Progenitor cell of endocrine pancreas (in vitro differentiated cells): ENCODE measurements at regions not wholly inside any gene's neighbourhood (a gene's known extent, or its start where the extent isn't known, plus 50 kb on each side); places are given as distances from the start of the nearest gene placed in this dataset.
"Not testable (repeated sequence)": the region's sequence is repeated elsewhere in the genome, so short reads cannot be mapped to it uniquely, and the experiment has no call there.

Experiments used
- DNase-seq: peaks from one replicate; pipeline ENCODE4 v3.0.0; 2021; ENCODE audit warnings: low spot score; ENCODE audit not compliant: unreplicated experiment
- H3K27ac Mint-ChIP-seq: 2 replicates; pipeline ENCODE4 v1.8.0; 2021; ENCODE audit warnings: mild to moderate bottlenecking, moderate library complexity, mixed read lengths
- H3K27me3 Mint-ChIP-seq: 2 replicates; pipeline ENCODE4 v1.8.0; 2021; ENCODE audit warnings: mixed read lengths
- H3K36me3 Mint-ChIP-seq: 2 replicates; pipeline ENCODE4 v1.8.0; 2022; ENCODE audit warnings: mixed read lengths; ENCODE audit not compliant: insufficient read depth
- H3K4me1 Mint-ChIP-seq: 2 replicates; pipeline ENCODE4 v1.8.0; 2021; ENCODE audit warnings: low read depth, mixed read lengths
- H3K4me3 Mint-ChIP-seq: 2 replicates; pipeline ENCODE4 v1.8.0; 2021; ENCODE audit warnings: low read depth, mild to moderate bottlenecking, moderate library complexity, mixed read lengths
- H3K9me3 Mint-ChIP-seq: 2 replicates; pipeline ENCODE4 v1.8.0; 2021; ENCODE audit warnings: low read depth, mixed read lengths
- TF ChIP-seq, protein P1 (sequence below): fragments of 200-600 bp; sonication (generic); IDR thresholded peaks from one replicate; pipeline ENCODE4 v1.5.0; 2021; ENCODE audit warnings: antibody characterized with exemption, mild to moderate bottlenecking; ENCODE audit not compliant: unreplicated experiment

GRCh38 chr4:137896221-137896737 is 345.9 kb downstream of the SLC7A11 start:
- TF ChIP-seq, protein P1, sequence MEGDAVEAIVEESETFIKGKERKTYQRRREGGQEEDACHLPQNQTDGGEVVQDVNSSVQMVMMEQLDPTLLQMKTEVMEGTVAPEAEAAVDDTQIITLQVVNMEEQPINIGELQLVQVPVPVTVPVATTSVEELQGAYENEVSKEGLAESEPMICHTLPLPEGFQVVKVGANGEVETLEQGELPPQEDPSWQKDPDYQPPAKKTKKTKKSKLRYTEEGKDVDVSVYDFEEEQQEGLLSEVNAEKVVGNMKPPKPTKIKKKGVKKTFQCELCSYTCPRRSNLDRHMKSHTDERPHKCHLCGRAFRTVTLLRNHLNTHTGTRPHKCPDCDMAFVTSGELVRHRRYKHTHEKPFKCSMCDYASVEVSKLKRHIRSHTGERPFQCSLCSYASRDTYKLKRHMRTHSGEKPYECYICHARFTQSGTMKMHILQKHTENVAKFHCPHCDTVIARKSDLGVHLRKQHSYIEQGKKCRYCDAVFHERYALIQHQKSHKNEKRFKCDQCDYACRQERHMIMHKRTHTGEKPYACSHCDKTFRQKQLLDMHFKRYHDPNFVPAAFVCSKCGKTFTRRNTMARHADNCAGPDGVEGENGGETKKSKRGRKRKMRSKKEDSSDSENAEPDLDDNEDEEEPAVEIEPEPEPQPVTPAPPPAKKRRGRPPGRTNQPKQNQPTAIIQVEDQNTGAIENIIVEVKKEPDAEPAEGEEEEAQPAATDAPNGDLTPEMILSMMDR = no peak
- Mint-ChIP-seq H3K27me3 (no peaks in the 10 kb centered on the region), H3K27ac (no peak overlapping the region)

DNA sequence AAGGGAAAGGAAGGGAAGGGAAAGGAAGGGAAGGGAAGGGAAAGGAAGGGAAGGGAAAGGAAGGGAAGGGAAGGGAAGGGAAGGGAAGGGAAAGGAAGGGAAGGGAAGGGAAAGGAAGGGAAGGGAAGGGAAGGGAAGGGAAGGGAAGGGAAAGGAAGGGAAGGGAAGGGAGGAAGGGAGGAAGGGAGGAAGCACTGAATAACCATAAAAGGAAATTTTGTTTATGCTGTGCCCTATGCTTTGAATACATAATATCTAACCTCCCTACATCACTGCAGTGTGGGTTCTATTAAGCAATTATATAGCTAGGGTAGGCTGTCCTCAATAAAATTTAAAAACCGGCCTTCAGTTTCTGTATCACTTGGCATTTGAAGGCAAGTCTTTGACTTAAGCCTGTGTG is 346.6 kb downstream of the SLC7A11 start:
- H3K4me3 Mint-ChIP-seq, H3K27me3 Mint-ChIP-seq, H3K4me1 Mint-ChIP-seq, DNase-seq, H3K9me3 Mint-ChIP-seq, H3K36me3 Mint-ChIP-seq, H3K27ac Mint-ChIP-seq: not testable (repeated sequence)

More at GRCh38 chr4:137896221-137896737, 345.9 kb downstream of the SLC7A11 start:
- Mint-ChIP-seq H3K36me3 (no peaks in the 10 kb centered on the region), H3K4me3 (no peak overlapping the region), H3K4me1 (no peaks in the 10 kb centered on the region), H3K9me3 (no peaks in the 10 kb centered on the region)
- DNase-seq = no peak

DNA sequence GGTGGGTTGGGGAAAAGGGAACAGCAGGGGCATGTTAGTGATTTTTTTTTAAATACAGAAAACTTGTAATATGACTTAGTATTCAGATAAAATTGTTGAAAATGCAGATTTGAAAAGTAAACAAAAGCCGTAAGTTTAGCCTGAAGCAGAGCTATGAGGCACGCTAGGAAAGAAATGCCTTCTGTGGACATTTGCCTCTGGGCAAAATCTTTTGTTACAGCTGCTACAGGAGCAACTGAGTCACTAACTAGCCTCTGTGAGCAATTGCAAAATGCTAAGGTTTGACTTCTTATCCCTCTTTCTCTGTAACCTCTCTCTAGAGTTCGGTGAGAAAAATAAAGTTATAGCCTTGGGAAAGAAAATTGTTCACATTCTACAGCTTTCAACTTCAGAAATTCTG is 350.0 kb downstream of the SLC7A11 start:
- H3K36me3 Mint-ChIP-seq = no peaks in the 10 kb centered on the region
- no peaks in the 10 kb centered on the region for H3K4me1 Mint-ChIP-seq
- H3K27me3 Mint-ChIP-seq = no peaks in the 10 kb centered on the region
- H3K27ac Mint-ChIP-seq = no peak overlapping the region
- no peak overlapping the region for H3K4me3 Mint-ChIP-seq
- peaks cover 4% of the 10 kb centered on the region for H3K9me3 Mint-ChIP-seq
- TF ChIP-seq, protein P1 = no peak
- DNase-seq = no peak

GRCh38 chr4:137890812-137891211 is 351.3 kb downstream of the SLC7A11 start:
- no peaks in the 10 kb centered on the region for H3K4me1 Mint-ChIP-seq
- peaks cover 4% of the 10 kb centered on the region for H3K9me3 Mint-ChIP-seq
- no peak for DNase-seq
- TF ChIP-seq, protein P1 = no peak
- no peaks in the 10 kb centered on the region for H3K27me3 Mint-ChIP-seq
- H3K36me3 Mint-ChIP-seq = no peaks in the 10 kb centered on the region
- H3K27ac Mint-ChIP-seq = no peak overlapping the region
- H3K4me3 Mint-ChIP-seq = no peak overlapping the region

DNA sequence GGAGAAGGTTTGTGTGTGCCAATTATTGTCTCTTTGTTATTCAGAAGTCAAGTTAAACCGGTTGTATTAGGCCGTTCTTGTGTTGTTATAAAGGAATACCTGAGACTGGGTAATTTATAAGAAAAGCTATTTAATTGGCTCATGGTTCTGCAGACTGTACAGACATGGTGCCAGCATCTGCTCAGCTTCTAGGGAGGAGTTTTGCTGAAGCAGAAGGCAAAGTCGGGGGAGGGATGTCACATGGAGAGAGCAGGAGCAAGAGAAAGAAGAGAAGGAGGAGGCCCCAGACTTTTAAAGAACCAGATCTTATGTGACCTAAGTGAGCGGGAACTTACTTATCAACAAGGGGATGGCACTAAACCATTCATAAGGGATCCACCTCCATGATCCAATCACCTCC is 349.3 kb upstream of the PCDH18 start:
- no peak overlapping the region for H3K4me3 Mint-ChIP-seq
- H3K27ac Mint-ChIP-seq = no peak overlapping the region
- H3K9me3 Mint-ChIP-seq = peaks cover 5% of the 10 kb centered on the region
- no peaks in the 10 kb centered on the region for H3K27me3 Mint-ChIP-seq
- H3K4me1 Mint-ChIP-seq = peaks cover 2% of the 10 kb centered on the region
- no peaks in the 10 kb centered on the region for H3K36me3 Mint-ChIP-seq
- no peak for DNase-seq
- TF ChIP-seq, protein P1 = no peak

GRCh38 chr4:137868067-137868466 is 335.8 kb upstream of the PCDH18 start:
- not testable (repeated sequence) for H3K9me3 Mint-ChIP-seq, H3K36me3 Mint-ChIP-seq, H3K27ac Mint-ChIP-seq, DNase-seq, H3K27me3 Mint-ChIP-seq, H3K4me1 Mint-ChIP-seq, H3K4me3 Mint-ChIP-seq
